ENCODE measurements at regions not wholly inside any gene's neighbourhood (a gene's known extent, or its start where the extent isn't known, plus 50 kb on each side); places are given as distances from the start of the nearest gene placed in this dataset.

DNA sequence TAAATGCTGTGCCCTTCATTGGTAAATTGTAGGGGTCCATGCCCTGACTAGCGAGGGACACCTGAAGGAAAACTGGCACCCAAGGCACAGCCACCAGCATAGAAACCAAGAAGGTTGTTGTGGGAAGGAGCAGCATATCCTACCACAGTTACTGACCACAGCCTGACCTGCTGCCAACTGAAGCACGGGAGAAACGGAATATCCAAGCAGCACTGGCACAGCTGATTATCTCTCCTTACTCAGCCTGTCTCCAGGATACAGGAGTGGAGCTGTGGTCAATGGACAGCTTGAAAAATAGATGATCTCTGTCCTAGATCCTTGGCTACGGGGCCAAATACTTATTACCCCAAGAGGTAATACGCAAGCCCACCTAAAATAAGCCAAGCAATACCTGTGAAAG, 164.5 kb downstream of the ATPSCKMT start:
- no peak for DNase-seq
- Mint-ChIP-seq H3K9me3 (peaks cover 0 to 11% (median under 1%) of the 10 kb centered on the region in 6 donors), H3K27me3 (ENCODE audit: low read depth in 3 of 3) (peaks cover 0 to 4% (median 0%) of the 10 kb centered on the region in 3 donors), H3K4me1 (no peaks in the 10 kb centered on the region), H3K4me3 (no peak overlapping the region), H3K36me3 (no peaks in the 10 kb centered on the region), H3K27ac (no peak overlapping the region)

DNA sequence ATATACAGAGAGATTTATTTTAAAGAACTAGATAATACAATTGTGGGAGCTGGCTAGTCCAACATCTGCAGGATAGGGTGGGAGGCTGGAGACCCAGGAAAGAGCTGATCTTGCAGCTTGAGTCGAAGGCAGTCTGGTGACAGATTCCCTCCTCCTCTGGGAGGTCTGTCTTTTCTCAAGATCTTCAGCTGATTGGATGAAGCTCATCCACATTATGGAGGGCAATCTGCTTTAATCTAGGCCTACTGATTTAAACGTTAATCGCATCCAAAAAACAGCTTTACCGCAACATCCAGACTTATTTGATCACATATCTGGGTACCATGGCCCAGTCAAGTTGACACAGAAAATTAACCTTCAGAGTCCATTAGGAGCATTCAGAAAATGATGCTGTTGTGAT, 168.1 kb downstream of the ATPSCKMT start:
- Mint-ChIP-seq H3K27me3 (ENCODE audit: low read depth in 3 of 3) (peaks cover 0 to 3% (median 0%) of the 10 kb centered on the region in 3 donors), H3K4me3 (no peak overlapping the region), H3K36me3 (no peaks in the 10 kb centered on the region), H3K4me1 (no peaks in the 10 kb centered on the region), H3K9me3 (peaks cover 0 to 13% (median 0%) of the 10 kb centered on the region in 6 donors), H3K27ac (no peak overlapping the region)
- no peak for DNase-seq

DNA sequence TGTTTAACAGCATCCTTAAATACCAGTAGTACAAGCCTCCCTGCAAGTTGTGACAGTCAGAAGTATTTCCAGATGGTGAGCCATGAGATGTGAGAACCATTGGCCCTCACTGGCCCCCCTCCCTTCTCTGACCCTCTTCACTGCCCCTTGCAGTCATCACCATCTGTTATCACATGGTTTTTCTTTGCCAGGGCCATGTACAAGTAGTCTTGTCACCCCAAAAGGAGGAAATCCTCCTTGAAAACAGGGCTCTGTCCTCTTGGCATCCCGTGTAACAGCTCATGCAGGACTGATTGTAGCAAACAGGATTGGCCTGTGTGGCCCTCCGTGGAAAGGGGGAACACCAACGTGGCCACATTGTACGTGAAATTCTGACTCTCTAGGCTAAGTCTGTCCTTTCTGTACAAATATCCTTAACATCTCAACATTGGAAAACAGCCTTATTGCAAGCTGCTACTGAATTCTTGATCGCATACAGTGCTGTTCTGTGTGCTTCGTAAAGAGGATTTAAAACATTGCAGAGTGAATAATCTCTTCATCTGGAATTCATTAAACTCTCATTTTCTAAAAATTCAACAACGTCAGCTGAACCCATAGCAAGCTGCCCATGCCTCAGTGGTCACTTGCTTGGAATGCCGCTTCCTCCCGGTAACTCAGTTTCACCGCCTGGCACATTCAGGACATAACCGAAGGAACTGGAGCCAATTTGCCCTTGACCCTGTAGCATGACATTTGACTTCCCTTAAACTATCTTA, 171.7 kb downstream of the ATPSCKMT start:
- H3K9me3 Mint-ChIP-seq, result peaks cover 0 to 13% (median 2%) of the 10 kb centered on the region in 6 donors
- DNase-seq, result no peak
- no peak overlapping the region for H3K27ac Mint-ChIP-seq
- no peaks in the 10 kb centered on the region for H3K4me1 Mint-ChIP-seq
- no peak overlapping the region for H3K4me3 Mint-ChIP-seq
- peaks cover 0 to 4% (median 0%) of the 10 kb centered on the region in 3 donors for H3K36me3 Mint-ChIP-seq
- peaks cover 0 to 1% (median 0%) of the 10 kb centered on the region in 3 donors for H3K27me3 Mint-ChIP-seq (ENCODE audit: low read depth in 3 of 3)

DNA sequence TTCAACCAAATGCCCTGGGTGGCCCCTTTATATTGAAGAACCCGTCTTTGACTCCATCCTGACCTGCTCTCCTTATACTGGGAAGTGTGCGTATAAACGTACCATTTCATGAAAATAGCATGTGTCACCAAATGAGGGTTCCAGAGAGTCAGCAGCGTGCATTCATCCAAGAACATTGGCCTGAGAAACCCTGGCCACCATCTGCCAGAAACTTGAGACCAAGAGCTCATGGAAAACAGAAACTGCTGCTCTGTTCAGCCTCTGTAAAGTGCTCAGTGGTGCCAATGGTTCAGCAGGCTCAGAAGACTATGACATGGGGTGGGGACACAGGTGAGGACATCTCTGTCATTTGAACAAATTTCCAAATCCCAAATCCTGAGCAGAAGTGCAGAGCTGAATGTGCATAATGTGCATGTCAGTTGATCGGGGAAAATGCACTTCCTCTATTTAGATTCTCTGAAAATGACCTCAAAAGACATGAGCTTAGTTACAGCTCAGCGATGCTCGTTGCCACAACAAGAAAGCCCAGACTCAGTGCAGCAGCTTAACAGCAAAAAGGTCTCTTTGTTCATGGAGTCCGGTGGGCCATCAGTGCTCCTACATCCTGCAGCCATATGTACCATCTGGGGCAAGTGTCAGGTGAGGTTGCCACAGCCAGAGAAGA, 176.1 kb downstream of the ATPSCKMT start:
- Mint-ChIP-seq H3K36me3 (peaks cover 0 to 4% (median 0%) of the 10 kb centered on the region in 3 donors), H3K27me3 (ENCODE audit: low read depth in 3 of 3) (peaks cover 0 to 1% (median 0%) of the 10 kb centered on the region in 3 donors), H3K4me1 (no peaks in the 10 kb centered on the region), H3K27ac (no peak overlapping the region), H3K9me3 (peaks cover 0 to 16% (median 3%) of the 10 kb centered on the region in 6 donors), H3K4me3 (no peak overlapping the region)
- DNase-seq, result no peak

DNA sequence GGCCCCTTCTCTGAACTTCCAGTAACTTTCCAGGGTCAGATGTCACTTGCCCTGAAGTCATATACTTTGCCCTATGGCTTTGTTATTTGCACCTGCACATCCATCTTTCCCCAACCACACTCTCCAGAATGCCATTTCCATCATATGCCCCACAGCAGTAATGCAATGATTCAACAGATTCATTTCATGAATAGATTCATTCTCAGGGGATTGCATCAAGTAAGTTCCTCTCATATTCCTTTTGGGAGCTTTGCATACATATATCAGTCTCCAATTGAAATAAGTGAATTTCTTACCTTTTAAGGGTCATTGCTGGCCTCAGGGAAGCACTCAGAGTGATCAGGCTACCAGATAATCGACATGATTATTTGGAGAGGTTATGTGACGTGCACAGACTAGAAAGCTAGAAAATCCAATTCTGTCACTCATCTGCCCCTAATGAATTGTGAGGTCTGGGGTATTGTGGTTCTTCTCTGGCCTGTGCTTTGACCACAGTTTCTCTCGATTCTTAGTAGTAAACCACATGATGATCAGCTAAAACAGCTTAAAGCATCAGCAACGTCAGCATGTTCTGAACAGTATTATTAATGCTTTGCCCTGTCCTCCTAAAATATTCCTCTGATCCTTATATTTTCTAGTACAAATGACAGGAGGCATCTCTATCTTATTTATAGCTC, 179.9 kb downstream of the ATPSCKMT start:
- Mint-ChIP-seq H3K27ac (no peak overlapping the region), H3K4me1 (no peaks in the 10 kb centered on the region), H3K27me3 (ENCODE audit: low read depth in 3 of 3) (no peaks in the 10 kb centered on the region), H3K9me3 (peaks cover 0 to 18% (median 14%) of the 10 kb centered on the region in 6 donors), H3K36me3 (no peaks in the 10 kb centered on the region), H3K4me3 (no peak overlapping the region)
- no peak for DNase-seq

DNA sequence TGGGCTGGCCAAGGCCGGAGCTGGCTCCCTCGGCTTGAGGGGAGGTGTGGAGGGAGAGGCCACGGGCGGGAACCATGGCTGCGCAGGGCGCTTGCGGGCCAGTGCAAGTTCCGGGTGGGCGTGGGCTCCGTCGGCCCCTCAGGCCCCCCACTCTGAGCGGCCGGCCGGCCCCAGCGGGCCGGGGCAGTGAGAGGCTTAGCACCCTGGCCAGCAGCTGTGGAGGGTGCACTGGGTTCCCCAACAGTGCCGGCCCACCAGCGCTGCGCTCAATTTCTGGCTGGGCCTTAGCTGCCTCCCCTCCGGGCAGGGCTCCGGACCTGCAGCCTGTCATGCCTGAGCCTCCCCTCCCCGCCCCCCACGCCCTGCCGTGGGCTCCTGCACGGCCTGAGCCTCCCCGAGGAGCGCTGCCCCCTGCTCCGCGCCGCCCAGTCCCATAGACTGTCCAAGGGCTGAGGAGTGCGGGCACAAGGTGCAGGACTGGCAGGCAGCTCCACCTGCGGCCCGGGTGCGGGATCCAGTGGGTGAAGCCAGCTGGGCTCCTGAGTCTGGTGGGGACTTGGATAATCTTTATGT, 184.2 kb downstream of the ATPSCKMT start:
- H3K27ac Mint-ChIP-seq, result no peak overlapping the region
- no peak overlapping the region for H3K4me3 Mint-ChIP-seq
- DNase-seq, result no peak

DNA sequence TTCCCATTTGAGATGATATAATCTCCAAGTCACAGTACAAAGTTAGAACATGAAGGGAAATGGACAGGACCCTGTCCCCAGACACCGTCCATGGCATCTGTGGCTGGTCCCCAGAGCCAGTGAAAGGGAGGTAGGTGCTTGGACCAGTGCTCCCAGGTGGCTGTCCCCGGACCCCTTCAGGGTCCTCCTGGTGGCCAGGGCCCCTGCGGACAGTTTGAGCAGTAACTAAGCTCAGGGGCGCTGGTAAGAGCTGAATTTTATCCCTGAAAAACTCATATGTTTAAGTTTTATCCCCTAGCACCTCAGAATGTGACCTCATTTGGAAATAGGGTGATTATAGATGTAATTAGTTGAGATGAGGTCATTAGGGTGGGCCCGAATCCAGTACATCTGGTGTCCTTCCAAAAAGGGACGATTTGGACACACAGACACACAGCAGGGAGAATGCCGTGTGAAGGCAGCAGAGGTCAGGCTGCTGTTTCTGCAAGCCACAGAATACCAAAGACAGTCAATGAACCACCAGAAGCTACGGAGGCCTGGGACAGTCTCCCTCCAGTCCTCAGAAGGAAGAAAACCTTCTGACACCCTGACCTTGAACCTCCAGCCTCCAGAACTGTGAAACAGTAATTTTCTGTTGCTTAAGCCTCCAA, 185.0 kb downstream of the ATPSCKMT start:
- no peaks in the 10 kb centered on the region for H3K4me1 Mint-ChIP-seq
- H3K36me3 Mint-ChIP-seq, result no peaks in the 10 kb centered on the region
- peaks cover 2 to 25% (median 14%) of the 10 kb centered on the region in 6 donors for H3K9me3 Mint-ChIP-seq
- no peak overlapping the region for H3K27ac Mint-ChIP-seq
- DNase-seq, result no peak
- no peak overlapping the region for H3K4me3 Mint-ChIP-seq
- peaks cover 0 to 4% (median 0%) of the 10 kb centered on the region in 3 donors for H3K27me3 Mint-ChIP-seq (ENCODE audit: low read depth in 3 of 3)

More for the DNA sequence above, 184.2 kb downstream of the ATPSCKMT start:
- H3K27me3 Mint-ChIP-seq (ENCODE audit: low read depth in 3 of 3), result peaks cover 0 to 4% (median 0%) of the 10 kb centered on the region in 3 donors
- no peaks in the 10 kb centered on the region for H3K36me3 Mint-ChIP-seq
- no peaks in the 10 kb centered on the region for H3K4me1 Mint-ChIP-seq
- H3K9me3 Mint-ChIP-seq, result peaks cover 2 to 25% (median 14%) of the 10 kb centered on the region in 6 donors

DNA sequence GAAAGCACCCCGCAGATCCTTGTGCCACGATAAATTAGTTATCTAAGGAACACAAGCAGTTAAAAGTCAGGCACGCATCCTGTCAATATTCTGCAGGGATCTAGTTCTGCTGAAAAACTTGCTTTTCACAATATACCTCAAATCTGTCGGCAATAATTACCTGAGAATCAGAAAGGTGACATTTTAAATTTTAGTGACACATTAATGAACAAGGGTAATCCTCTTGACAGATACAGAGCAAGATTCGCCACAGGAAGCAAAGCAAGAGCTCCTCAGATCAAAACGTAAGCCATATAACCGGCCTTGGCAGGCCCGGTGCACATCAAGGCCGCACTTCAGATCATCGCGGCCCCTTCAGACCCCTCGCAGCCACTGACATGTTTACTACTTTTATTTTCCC, 185.7 kb downstream of the ATPSCKMT start:
- no peaks in the 10 kb centered on the region for H3K4me1 Mint-ChIP-seq
- peaks cover 2 to 25% (median 13%) of the 10 kb centered on the region in 6 donors for H3K9me3 Mint-ChIP-seq
- peaks cover 0 to 4% (median 0%) of the 10 kb centered on the region in 3 donors for H3K27me3 Mint-ChIP-seq (ENCODE audit: low read depth in 3 of 3)
- DNase-seq, result no peak
- H3K27ac Mint-ChIP-seq, result no peak overlapping the region
- H3K4me3 Mint-ChIP-seq, result no peak overlapping the region
- H3K36me3 Mint-ChIP-seq, result no peaks in the 10 kb centered on the region

DNA sequence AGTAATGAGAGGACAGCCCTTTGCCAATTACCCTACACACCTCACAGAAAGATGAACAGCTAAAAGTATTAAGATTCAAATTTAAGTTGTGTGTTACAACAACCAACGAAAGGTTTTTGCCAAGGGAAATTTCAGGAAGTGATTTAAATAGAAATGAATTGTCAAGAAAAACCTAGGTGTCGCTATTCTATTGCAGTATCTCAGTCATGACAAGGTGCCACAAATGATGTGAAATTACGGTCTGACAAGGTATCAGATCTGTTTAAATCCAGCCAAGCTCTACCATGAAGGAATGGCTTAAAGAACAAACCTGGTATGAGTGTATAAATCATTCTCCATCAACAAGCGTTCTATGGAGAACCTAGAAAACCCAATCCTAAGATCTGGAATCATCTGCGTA, 189.7 kb downstream of the ATPSCKMT start:
- H3K4me1 Mint-ChIP-seq, result no peaks in the 10 kb centered on the region
- no peak for DNase-seq
- peaks cover 0 to 15% (median 4%) of the 10 kb centered on the region in 6 donors for H3K9me3 Mint-ChIP-seq
- H3K27ac Mint-ChIP-seq, result no peak overlapping the region
- H3K4me3 Mint-ChIP-seq, result no peak overlapping the region
- H3K27me3 Mint-ChIP-seq (ENCODE audit: low read depth in 3 of 3), result peaks cover 0 to 6% (median 0%) of the 10 kb centered on the region in 3 donors
- no peaks in the 10 kb centered on the region for H3K36me3 Mint-ChIP-seq

DNA sequence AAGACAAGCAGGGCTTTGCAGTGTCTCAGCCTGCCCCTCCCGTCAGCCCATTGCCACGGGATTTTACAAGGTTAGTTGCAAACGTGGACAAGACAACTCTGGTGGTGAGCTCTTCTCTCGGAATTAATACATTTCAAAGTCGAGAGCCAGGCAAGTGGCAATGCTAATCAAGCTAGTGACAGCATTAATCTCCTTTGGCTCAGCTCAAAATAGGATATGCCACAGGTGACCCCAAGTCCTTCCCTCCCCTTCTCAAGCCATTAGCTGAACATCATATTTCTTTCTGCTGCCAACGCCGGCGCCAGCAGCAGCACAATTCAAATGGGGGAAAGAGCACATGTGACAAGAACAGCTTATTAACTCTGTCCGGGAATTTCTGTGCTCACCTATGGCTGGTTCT, 190.1 kb downstream of the ATPSCKMT start:
- H3K27ac Mint-ChIP-seq, result no peak overlapping the region
- no peaks in the 10 kb centered on the region for H3K4me1 Mint-ChIP-seq
- DNase-seq, result no peak
- no peak overlapping the region for H3K4me3 Mint-ChIP-seq
- H3K36me3 Mint-ChIP-seq, result no peaks in the 10 kb centered on the region
- H3K27me3 Mint-ChIP-seq (ENCODE audit: low read depth in 3 of 3), result peaks cover 0 to 6% (median 0%) of the 10 kb centered on the region in 3 donors
- peaks cover 0 to 10% (median 3%) of the 10 kb centered on the region in 6 donors for H3K9me3 Mint-ChIP-seq

DNA sequence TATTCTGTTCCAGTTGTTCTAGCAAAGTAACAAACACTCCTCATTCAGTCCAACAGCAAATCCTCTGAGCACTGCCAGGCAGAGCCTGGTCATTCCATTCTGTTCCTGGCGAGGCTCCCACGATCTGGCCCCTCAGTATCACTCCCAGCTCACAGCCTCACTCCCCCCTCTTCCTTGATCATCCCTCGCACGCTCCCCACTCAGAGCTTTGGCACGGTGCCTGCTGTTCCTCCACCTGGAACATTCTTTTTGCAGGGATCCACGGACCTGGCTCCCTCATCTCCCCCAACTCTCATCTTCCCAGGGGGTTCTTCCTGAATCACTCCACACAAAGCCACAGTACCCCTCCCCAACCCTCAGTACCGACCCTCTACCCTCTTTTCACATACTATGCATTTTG, 192.3 kb downstream of the ATPSCKMT start:
- H3K9me3 Mint-ChIP-seq, result peaks cover 6 to 13% (median 7%) of the 10 kb centered on the region in 6 donors
- H3K27ac Mint-ChIP-seq, result no peak overlapping the region
- H3K36me3 Mint-ChIP-seq, result no peaks in the 10 kb centered on the region
- no peak for DNase-seq
- H3K4me3 Mint-ChIP-seq, result no peak overlapping the region
- H3K4me1 Mint-ChIP-seq, result no peaks in the 10 kb centered on the region
- H3K27me3 Mint-ChIP-seq (ENCODE audit: low read depth in 3 of 3), result peaks cover 0 to 2% (median 1%) of the 10 kb centered on the region in 3 donors

DNA sequence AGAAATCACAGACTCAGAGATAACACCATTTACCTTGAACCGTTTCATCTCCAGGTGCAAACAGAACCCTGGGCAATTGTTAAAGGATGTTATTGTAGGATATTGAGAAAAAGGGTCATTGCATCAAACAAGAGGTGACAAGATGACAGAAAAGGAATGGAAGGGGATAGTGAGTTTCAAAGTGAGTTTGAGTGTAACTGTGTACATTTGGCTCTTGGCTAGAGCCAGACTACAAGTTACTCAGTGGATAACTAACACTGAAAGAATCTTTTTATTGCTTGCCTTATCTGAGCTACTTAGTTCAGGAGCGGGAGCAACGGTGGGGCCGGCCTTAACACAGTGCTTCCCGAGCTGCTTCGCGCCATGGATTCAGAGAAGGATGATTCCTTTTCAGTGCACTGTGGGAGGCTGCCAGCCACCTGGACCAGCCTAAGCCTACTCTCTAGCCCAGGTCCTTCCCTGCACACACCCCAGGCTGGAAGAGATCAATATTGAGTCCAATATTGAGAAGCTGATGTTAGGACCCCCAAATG, 193.4 kb downstream of the ATPSCKMT start:
- no peak for DNase-seq
- Mint-ChIP-seq H3K27ac (no peak overlapping the region), H3K4me3 (no peak overlapping the region), H3K36me3 (no peaks in the 10 kb centered on the region), H3K4me1 (no peaks in the 10 kb centered on the region), H3K9me3 (peaks cover 11 to 20% (median 15%) of the 10 kb centered on the region in 6 donors), H3K27me3 (ENCODE audit: low read depth in 3 of 3) (peaks cover 0 to 2% (median 1%) of the 10 kb centered on the region in 3 donors)

DNA sequence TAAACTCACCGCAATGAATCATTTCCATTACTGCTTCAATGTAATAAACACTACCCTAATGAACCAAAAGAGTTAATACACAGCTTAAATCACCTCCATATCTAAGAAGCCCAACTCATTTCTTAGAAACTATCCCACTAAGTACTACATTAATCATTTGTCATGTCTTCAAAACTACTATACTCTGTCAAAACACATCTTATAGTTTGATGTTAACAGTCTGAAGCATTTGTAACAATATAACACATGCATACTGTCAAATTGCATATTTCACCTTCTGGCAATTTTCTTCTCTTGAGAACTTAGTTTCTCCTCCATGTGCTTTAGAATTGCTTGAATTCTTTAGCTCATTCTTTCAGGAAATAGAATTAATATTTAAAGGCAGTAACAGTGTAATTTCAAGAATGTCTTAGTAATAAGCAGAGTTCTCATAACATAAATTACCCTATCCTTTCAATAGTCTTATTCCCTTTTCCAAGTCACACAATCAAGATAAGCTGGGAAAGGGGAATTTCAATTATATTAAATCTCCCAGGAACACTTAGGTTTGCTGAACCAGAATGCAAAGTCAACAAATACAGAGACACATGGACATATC, 199.7 kb downstream of the ATPSCKMT start:
- DNase-seq, result no peak
- Mint-ChIP-seq H3K27me3 (ENCODE audit: low read depth in 3 of 3) (peaks cover 0 to 3% (median 0%) of the 10 kb centered on the region in 3 donors), H3K27ac (no peak overlapping the region), H3K4me1 (no peaks in the 10 kb centered on the region), H3K9me3 (peaks cover 16 to 44% (median 29%) of the 10 kb centered on the region in 6 donors), H3K4me3 (no peak overlapping the region), H3K36me3 (peaks cover 0 to 6% (median 0%) of the 10 kb centered on the region in 3 donors)
